DMS 273 treated with DMSO at 0.1 percent for 48 hours (cell line): ENCODE measurements at regions not wholly inside any gene's neighbourhood (a gene's known extent, or its start where the extent isn't known, plus 50 kb on each side); places are given as distances from the start of the nearest gene placed in this dataset.
"Not testable (repeated sequence)": the region's sequence is repeated elsewhere in the genome, so short reads cannot be mapped to it uniquely, and the experiment has no call there.

Source experiments
- DNase-seq: peaks from one replicate; lab custom pipeline; 2025; lab: John Stamatoyannopoulos, UW

DNA sequence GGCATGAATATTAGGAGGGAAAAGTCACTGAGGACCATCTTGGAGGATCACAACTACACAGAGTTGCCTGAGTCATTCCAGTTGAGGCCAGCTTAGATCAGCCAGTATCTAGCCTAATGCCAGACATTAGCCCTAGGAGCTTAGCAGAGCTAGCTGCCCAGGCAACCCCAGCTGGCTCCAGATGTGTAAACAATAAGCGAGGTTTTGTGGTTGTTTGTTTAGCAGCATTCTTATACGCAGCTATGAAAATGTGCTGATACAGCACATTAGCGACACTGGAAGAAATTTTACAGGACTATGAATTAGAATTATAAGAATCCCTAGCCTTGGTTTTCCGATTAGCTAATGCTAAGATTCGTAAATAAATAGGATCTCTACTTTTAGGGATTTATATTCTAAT lies 59.3 kb downstream of the BTBD3 start:
- DNase-seq, result no peak

- no peak for DNase-seq
Observed at GRCh38 chr20:11978496-11978895, 60.8 kb downstream of the BTBD3 start.

DNA sequence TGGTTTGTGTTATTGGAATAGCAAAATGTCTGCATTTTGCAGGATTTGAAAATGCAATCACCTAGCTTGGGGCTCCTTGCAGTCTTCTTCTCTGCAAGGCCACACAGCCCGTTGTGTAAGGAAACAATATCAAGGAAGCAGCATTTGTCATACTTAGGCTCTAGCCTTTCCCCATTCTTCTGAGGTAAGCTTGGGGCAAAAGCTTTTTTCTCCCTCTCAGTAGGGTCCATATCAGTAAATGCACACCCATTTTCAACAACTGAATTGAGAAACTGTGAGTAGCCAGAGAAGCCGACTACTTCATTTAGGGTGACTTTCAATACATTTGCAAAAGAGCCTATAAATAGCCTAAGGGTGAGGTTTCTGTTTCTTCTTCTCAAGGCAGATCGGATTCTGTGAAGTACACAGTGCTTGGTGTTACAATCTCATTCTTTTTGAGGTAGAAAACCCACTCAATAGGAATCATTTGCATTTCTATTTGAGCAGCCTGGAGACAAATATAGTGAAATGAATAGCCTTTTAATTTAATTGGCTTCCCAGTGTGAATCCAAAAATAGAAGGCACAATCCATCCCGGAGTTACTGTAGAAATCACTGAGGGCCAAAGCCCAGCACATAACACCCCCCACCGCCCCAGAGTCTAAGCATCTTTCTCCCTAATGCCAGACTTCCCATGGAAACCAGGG lies 61.8 kb downstream of the BTBD3 start:
- DNase-seq, result no peak

DNA sequence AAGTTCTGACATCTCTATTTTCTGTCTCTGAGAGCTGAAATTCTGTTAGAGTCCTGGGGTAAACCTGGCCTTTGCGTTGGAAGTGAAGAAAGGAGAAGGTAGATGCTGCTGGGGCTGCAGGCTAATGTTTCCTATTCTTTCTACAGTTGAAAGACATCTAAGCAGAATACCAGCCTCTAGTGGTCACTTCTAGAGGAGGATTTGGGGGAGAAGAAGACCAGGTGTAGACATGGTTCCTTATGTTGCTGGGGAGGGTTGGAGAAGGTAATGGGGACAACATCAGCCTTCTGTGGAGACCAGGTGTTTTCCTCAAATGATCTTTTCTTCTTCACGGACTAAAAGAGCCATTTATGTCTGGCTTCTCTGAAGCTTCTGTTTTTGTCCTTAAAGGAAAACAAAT lies 62.6 kb downstream of the BTBD3 start:
- DNase-seq, result no peak

- no peak for DNase-seq
Observed at GRCh38 chr20:11981366-11981947, 63.8 kb downstream of the BTBD3 start.

- no peak for DNase-seq
Observed at GRCh38 chr20:11982289-11982954, 64.7 kb downstream of the BTBD3 start.

- no peak for DNase-seq
Observed at GRCh38 chr20:11982955-11983470, 65.3 kb downstream of the BTBD3 start.

GRCh38 chr20:11986954-11987353 lies 69.3 kb downstream of the BTBD3 start:
- DNase-seq, result no peak

GRCh38 chr20:11987526-11987925 lies 69.8 kb downstream of the BTBD3 start:
- DNase-seq, result no peak

GRCh38 chr20:11989018-11989771 lies 71.5 kb downstream of the BTBD3 start:
- DNase-seq, result no peak

DNA sequence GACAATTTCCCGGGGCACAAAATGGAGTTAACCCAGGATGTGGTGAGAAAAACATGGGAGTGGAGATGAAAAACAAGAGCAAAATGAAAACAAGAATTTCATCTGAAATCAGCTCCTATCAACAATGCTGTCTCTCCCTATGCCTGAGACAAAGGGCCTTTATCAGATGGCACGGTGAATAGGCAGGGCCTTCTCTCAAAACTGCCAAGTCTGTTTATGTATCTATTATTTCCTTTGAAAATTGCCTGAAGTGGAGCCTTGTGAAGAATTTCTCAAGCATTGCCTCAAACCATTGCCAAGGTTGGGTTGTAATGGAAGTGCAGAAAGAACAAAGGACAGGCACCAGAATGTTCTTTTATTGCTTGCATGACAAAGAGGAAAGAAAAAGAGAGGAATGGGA lies 74.7 kb downstream of the BTBD3 start:
- DNase-seq, result no peak

DNA sequence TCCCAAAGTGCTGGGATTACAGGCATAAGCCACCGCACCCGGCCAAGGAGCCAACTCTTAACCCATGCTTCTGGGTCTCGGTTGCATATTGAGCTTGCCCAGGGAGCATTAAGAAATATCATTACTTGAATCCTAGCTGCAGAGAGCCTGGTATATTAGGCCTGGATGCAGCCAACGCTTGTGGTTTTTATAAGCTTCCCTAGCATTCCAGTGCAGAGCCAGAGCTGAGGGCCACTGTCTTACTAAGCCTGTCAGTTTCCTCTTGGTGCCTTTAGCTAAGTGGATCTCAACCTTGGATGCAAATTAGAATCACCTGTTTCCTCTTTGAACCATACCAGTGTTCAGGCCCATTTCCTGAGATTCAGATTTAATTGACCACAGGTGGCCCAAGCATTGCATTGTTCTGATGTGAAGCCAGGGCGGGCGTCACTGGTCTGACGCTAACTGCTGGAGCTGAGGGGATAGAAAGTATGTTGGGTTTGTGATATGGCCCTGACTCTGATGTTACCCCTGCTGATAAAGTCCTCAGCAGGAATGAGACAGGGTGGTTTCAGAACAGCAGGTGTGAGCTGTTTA lies 76.3 kb downstream of the BTBD3 start:
- DNase-seq, result no peak

DNA sequence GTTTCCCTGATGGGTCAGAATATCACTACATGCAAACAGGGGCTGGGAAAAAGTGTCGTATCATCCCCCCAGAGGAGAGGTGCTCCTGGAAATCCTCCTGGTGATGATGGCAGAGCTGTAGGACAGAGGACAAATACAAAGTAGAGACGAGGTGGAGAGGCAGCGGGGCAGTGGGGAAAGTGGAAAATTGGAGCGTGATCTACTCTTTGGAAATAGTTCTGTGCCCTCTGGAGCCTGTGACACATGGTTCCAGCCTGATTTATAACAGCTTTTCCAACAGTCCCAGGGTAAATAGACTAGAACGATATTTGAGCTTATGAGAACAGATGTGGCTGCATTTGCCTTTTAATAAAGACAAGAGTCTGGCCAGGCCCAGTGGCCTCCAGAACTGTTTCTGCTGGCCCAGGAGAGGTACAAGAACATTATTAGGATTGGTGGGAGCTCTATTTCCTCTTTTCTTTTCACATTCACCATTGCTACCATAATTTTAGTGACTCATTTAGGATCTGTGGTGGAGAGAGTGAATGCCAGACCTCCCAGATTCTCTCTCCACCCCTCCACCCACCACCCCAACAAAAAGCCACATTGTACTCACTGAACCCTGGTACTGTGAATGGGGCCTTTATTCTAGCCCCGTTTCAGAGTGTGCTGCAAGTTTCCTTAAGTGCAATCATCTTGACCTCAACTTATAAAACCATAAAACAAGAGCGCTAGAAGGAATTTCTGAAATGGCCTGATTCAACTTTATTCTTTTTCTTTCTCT lies 78.3 kb downstream of the BTBD3 start:
- no peak for DNase-seq

- not testable (repeated sequence) for DNase-seq
Observed at GRCh38 chr20:12004776-12005175, 87.1 kb downstream of the BTBD3 start.

- peak; percentile 40 for DNase-seq
Observed at GRCh38 chr20:12012241-12013222, 94.8 kb downstream of the BTBD3 start.

DNA sequence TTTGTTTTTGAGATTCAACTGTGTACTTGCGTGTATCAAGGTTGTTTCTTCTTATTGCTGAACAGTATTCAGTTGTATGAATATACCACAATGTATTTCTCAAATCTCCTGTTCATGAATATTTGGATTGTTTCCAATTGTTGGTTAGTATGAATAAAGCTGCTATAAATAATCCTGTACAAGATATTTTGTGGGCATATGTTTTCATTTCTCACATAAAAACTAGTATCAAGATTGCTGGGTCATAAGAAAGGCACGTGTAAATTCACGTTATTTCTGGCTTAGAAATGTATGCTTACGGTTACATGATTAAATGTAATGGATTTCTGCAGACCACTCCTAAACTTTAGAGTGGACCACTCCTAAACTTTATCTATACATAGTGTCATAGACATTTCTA lies 96.6 kb downstream of the BTBD3 start:
- no peak for DNase-seq

GRCh38 chr20:12014736-12015135 lies 97.0 kb downstream of the BTBD3 start:
- DNase-seq, result no peak

GRCh38 chr20:12016291-12016690 lies 98.6 kb downstream of the BTBD3 start:
- DNase-seq, result no peak

DNA sequence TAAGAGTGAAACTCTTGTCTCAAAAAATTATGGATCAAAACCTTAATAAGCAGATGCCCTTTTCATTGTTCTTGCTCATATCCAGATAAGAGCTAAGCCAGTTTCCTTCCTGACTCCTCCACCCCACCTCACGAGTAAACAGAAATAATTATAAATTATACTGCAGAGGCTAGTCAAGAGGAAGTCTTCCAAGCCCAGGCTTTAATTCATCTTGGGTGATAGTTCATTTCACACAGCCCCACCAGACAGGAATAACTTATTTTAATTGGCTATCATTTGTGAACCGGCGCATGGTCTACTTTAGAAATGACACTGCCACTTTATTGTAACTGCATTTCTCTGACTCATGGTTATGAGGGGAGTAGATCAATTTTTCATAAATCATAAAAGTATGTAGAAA lies 102.0 kb downstream of the BTBD3 start:
- no peak for DNase-seq

- no peak for DNase-seq
Observed at GRCh38 chr20:12020846-12021245, 103.2 kb downstream of the BTBD3 start.
